HEK293 (cell line): ENCODE measurements at regions not wholly inside any gene's neighbourhood (a gene's known extent, or its start where the extent isn't known, plus 50 kb on each side); places are given as distances from the start of the nearest gene placed in this dataset.

Source experiments
- CTCF ChIP-seq: fragments of 450-650 bp; formaldehyde crosslinking; IDR thresholded peaks from 2 replicates; pipeline ENCODE4 v1.5.1; 2016; ENCODE audit warnings: missing biosample characterization, missing genetic modification characterization
- PRDM10 ChIP-seq: fragments of 450-650 bp; formaldehyde crosslinking; IDR thresholded peaks from 2 replicates; pipeline ENCODE4 v1.5.1; 2016; ENCODE audit warnings: missing biosample characterization, missing genetic modification characterization
- ZBTB7A ChIP-seq: fragments of 450-650 bp; formaldehyde crosslinking; IDR thresholded peaks from 2 replicates; pipeline ENCODE4 v1.5.1; 2016; ENCODE audit warnings: low read depth, missing biosample characterization, missing genetic modification characterization
- ZNF114 ChIP-seq: fragments of 450-650 bp; formaldehyde crosslinking; IDR thresholded peaks from 2 replicates; pipeline ENCODE4 v1.5.0; 2017; ENCODE audit warnings: missing biosample characterization, missing genetic modification characterization
- ZNF138 ChIP-seq: fragments of 450-650 bp; formaldehyde crosslinking; IDR thresholded peaks from 2 replicates; pipeline ENCODE4 v1.5.1; 2016; ENCODE audit warnings: missing biosample characterization, missing genetic modification characterization, borderline replicate concordance
- ZNF174 ChIP-seq: fragments of 450-650 bp; formaldehyde crosslinking; IDR thresholded peaks from 2 replicates; pipeline ENCODE4 v1.5.0; 2017; ENCODE audit warnings: missing biosample characterization, mild to moderate bottlenecking, missing genetic modification characterization
- ZNF2 ChIP-seq: fragments of 450-650 bp; formaldehyde crosslinking; IDR thresholded peaks from 2 replicates; pipeline ENCODE4 v1.5.1; 2016; ENCODE audit warnings: missing biosample characterization, missing genetic modification characterization
- ZNF223 ChIP-seq: fragments of 450-650 bp; formaldehyde crosslinking; IDR thresholded peaks from 2 replicates; pipeline ENCODE4 v1.5.1; 2016; ENCODE audit warnings: missing biosample characterization, missing genetic modification characterization
- ZNF521 ChIP-seq: fragments of 450-650 bp; formaldehyde crosslinking; IDR thresholded peaks from 2 replicates; pipeline ENCODE4 v1.5.1; 2017; ENCODE audit warnings: missing biosample characterization, mild to moderate bottlenecking, missing genetic modification characterization
- ZNF585B ChIP-seq: fragments of 450-650 bp; formaldehyde crosslinking; IDR thresholded peaks from 2 replicates; pipeline ENCODE4 v1.5.1; 2016; ENCODE audit warnings: missing biosample characterization, missing genetic modification characterization
- ZNF600 ChIP-seq: fragments of 450-650 bp; formaldehyde crosslinking; IDR thresholded peaks from 2 replicates; pipeline ENCODE4 v1.5.1; 2016; ENCODE audit warnings: missing biosample characterization, missing genetic modification characterization
- ZNF639 ChIP-seq: fragments of 450-650 bp; formaldehyde crosslinking; IDR thresholded peaks from 2 replicates; pipeline ENCODE4 v1.5.1; 2016; ENCODE audit warnings: missing biosample characterization, missing genetic modification characterization
- ZNF704 ChIP-seq: fragments of 450-650 bp; formaldehyde crosslinking; IDR thresholded peaks from 2 replicates; pipeline ENCODE4 v1.5.1; 2016; ENCODE audit warnings: missing biosample characterization, missing genetic modification characterization
- ZNF768 ChIP-seq: fragments of 450-650 bp; formaldehyde crosslinking; IDR thresholded peaks from 2 replicates; pipeline ENCODE4 v1.5.1; 2018; ENCODE audit warnings: missing biosample characterization, mild to moderate bottlenecking, missing genetic modification characterization

- no peak for TF ChIP-seq CTCF (tag by site-specific recombination)
- TF ChIP-seq ZNF639 (tag by site-specific recombination): no peak
- no peak for TF ChIP-seq ZNF768
- TF ChIP-seq ZNF223 (tag by site-specific recombination): no peak
- TF ChIP-seq ZNF138 (tag by site-specific recombination): no peak
- no peak for TF ChIP-seq ZNF585B (tag by site-specific recombination)
- TF ChIP-seq ZNF600 (tag by site-specific recombination): no peak
- TF ChIP-seq ZNF174 (tag by site-specific recombination): no peak
- no peak for TF ChIP-seq ZBTB7A (tag by site-specific recombination)
- TF ChIP-seq PRDM10 (tag by site-specific recombination): no peak
- no peak for TF ChIP-seq ZNF704 (tag by site-specific recombination)
- no peak for TF ChIP-seq ZNF2 (tag by site-specific recombination)
- TF ChIP-seq ZNF521 (tag by site-specific recombination): no peak
- TF ChIP-seq ZNF114: no peak
Measured at GRCh38 chr22:35010543-35010942, 55.4 kb upstream of the ISX start.
